ENCODE measurements at regions not wholly inside any gene's neighbourhood (a gene's known extent, or its start where the extent isn't known, plus 50 kb on each side); places are given as distances from the start of the nearest gene placed in this dataset.

DNA sequence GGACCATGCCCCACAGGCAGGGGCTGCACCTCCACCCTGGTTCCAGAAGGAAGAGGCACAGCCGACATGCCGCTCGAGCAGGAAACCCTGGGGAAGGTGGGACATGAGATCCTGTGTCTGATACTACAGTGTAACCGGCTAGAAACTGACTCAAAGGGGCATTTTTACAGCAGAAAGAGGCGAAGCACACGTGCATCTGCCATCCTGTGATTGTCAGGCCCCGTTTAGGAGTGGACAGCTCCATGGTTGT, 62.7 kb downstream of the SIK1 start:
- no peak overlapping the region for H3K4me3 ChIP-seq (replicated peaks; ENCODE audit: insufficient read depth, low read length)
- peaks cover 22% of the 10 kb centered on the region for H3K27me3 ChIP-seq (ENCODE audit: insufficient read depth, poor library complexity, severe bottlenecking)
- no peak overlapping the region for H3K27ac ChIP-seq (replicated peaks)
- DNase-seq (ENCODE audit: low read depth in 1 of 2, low spot score in 1 of 2): no peak
- TF ChIP-seq POLR2AphosphoS5 (IDR thresholded peaks at IDR 0.05; ENCODE audit: low read depth) (no peak), CTCF (IDR thresholded peaks at IDR 0.05; ENCODE audit: insufficient read depth, low read length) (no peak), SPI1 (IDR thresholded peaks at IDR 0.05; ENCODE audit: borderline replicate concordance, low read depth) (no peak), GABPA (IDR thresholded peaks at IDR 0.05; ENCODE audit: low read depth) (no peak), REST (IDR thresholded peaks at IDR 0.05; ENCODE audit: insufficient replicate concordance, low read depth) (no peak)

GRCh38 chr21:43363506-43364260, 63.2 kb downstream of the SIK1 start:
- Histone ChIP-seq H3K27me3 (ENCODE audit: insufficient read depth, poor library complexity, severe bottlenecking) (peaks cover 24% of the 10 kb centered on the region), H3K4me3 (replicated peaks; ENCODE audit: insufficient read depth, low read length) (no peak overlapping the region), H3K27ac (replicated peaks) (no peak overlapping the region)
- TF ChIP-seq CTCF (IDR thresholded peaks at IDR 0.05; ENCODE audit: insufficient read depth, low read length) (no peak), REST (IDR thresholded peaks at IDR 0.05; ENCODE audit: insufficient replicate concordance, low read depth) (no peak), POLR2AphosphoS5 (IDR thresholded peaks at IDR 0.05; ENCODE audit: low read depth) (no peak), SPI1 (IDR thresholded peaks at IDR 0.05; ENCODE audit: borderline replicate concordance, low read depth) (no peak)
- no peak for DNase-seq (ENCODE audit: low read depth in 1 of 2, low spot score in 1 of 2)

DNA sequence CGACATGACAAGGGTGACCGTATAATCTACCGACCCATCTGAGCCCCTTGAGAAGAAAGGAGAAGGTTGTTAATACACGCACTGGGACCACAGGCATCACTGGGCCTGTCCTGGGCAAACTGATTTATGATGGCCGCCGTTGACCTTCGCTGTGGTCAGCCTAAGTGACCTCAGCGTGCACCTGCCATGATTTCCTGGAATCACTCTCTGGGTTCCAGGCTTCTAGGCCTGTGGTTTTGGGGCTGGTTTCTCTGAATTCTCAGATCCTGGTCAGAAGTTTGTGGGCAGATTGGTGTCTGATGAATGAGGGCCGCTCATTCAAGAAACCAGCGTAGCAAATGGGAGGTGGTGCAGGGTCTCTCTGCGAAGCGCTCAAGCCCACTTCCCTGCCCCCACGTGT, 64.0 kb downstream of the SIK1 start:
- no peak overlapping the region for H3K27ac ChIP-seq (replicated peaks)
- no peak for DNase-seq (ENCODE audit: low read depth in 1 of 2, low spot score in 1 of 2)
- TF ChIP-seq REST (IDR thresholded peaks at IDR 0.05; ENCODE audit: insufficient replicate concordance, low read depth): no peak
- TF ChIP-seq SPI1 (IDR thresholded peaks at IDR 0.05; ENCODE audit: borderline replicate concordance, low read depth): no peak
- TF ChIP-seq POLR2AphosphoS5 (IDR thresholded peaks at IDR 0.05; ENCODE audit: low read depth): no peak
- no peak for TF ChIP-seq GABPA (IDR thresholded peaks at IDR 0.05; ENCODE audit: low read depth)
- no peak for TF ChIP-seq CTCF (IDR thresholded peaks at IDR 0.05; ENCODE audit: insufficient read depth, low read length)
- peaks cover 24% of the 10 kb centered on the region for H3K27me3 ChIP-seq (ENCODE audit: insufficient read depth, poor library complexity, severe bottlenecking)
- H3K4me3 ChIP-seq (replicated peaks; ENCODE audit: insufficient read depth, low read length): no peak overlapping the region
